H54 (cell line): ENCODE measurements at regions not wholly inside any gene's neighbourhood (a gene's known extent, or its start where the extent isn't known, plus 50 kb on each side); places are given as distances from the start of the nearest gene placed in this dataset.

Experiments used
- DNase-seq: peaks from one replicate; pipeline ENCODE4 v3.0.0; 2011; ENCODE audit warnings: low spot score, mixed read lengths; ENCODE audit not compliant: insufficient read length
- FAIRE-seq: peaks from 3 replicates; lab custom pipeline; 2011; peaks lifted over from hg19 to GRCh38; lab: Jason Lieb, UNC
- POLR2A ChIP-seq: IDR thresholded peaks from 2 replicates; pipeline ENCODE4 v1.6.1; 2011; ENCODE audit warnings: low read depth, mild to moderate bottlenecking, low read length

- TF ChIP-seq POLR2A = no peak
- FAIRE-seq (peak; percentile 38), DNase-seq (no peak)
Measured at GRCh38 chrX:131894995-131895394, 128.1 kb upstream of the STK26 start.

- TF ChIP-seq POLR2A = no peak
- DNase-seq (no peak), FAIRE-seq (no peak)
Measured at GRCh38 chrX:131895807-131896206, 127.3 kb upstream of the STK26 start.

- no peak for TF ChIP-seq POLR2A
- DNase-seq (no peak), FAIRE-seq (no peak)
Measured at GRCh38 chrX:131901546-131901945, 121.6 kb upstream of the STK26 start.

GRCh38 chrX:131907488-131908314, 115.4 kb upstream of the STK26 start:
- DNase-seq (no peak), FAIRE-seq (no peak)
- no peak for TF ChIP-seq POLR2A

- FAIRE-seq = no peak
- no peak for DNase-seq
- TF ChIP-seq POLR2A = no peak
Measured at GRCh38 chrX:131910586-131910985, 112.5 kb upstream of the STK26 start.

GRCh38 chrX:131915488-131915887, 107.6 kb upstream of the STK26 start:
- no peak for TF ChIP-seq POLR2A
- FAIRE-seq (no peak), DNase-seq (no peak)

- no peak for TF ChIP-seq POLR2A
- DNase-seq (no peak), FAIRE-seq (no peak)
Measured at GRCh38 chrX:131917588-131917987, 105.5 kb upstream of the STK26 start.

GRCh38 chrX:131918839-131919238, 104.3 kb upstream of the STK26 start:
- TF ChIP-seq POLR2A = no peak
- FAIRE-seq (no peak), DNase-seq (no peak)

- DNase-seq = no peak
- no peak for FAIRE-seq
- no peak for TF ChIP-seq POLR2A
Measured at GRCh38 chrX:131923614-131924250, 99.4 kb upstream of the STK26 start.

GRCh38 chrX:131938749-131939148, 84.4 kb upstream of the STK26 start:
- DNase-seq = no peak
- no peak for FAIRE-seq
- no peak for TF ChIP-seq POLR2A

GRCh38 chrX:131942034-131942433, 81.1 kb upstream of the STK26 start:
- no peak for DNase-seq
- FAIRE-seq = no peak
- TF ChIP-seq POLR2A = no peak

GRCh38 chrX:131944936-131945902, 77.9 kb upstream of the STK26 start:
- FAIRE-seq (no peak), DNase-seq (no peak)

GRCh38 chrX:131951166-131951565, 71.9 kb upstream of the STK26 start:
- no peak for TF ChIP-seq POLR2A
- no peak for FAIRE-seq

More at GRCh38 chrX:131944936-131945902, 77.9 kb upstream of the STK26 start:
- TF ChIP-seq POLR2A = no peak

More at GRCh38 chrX:131951166-131951565, 71.9 kb upstream of the STK26 start:
- DNase-seq = no peak
